Ishikawa (cell line): ENCODE measurements at regions not wholly inside any gene's neighbourhood (a gene's known extent, or its start where the extent isn't known, plus 50 kb on each side); places are given as distances from the start of the nearest gene placed in this dataset.

ENCODE experiments used
- CEBPB ChIP-seq: IDR thresholded peaks from 2 replicates; pipeline ENCODE4 v1.6.1; 2012
- CREB1 ChIP-seq: IDR thresholded peaks from 2 replicates; pipeline ENCODE4 v1.6.1; 2012; ENCODE audit warnings: low read depth
- EGR1 ChIP-seq: IDR thresholded peaks from 2 replicates; pipeline ENCODE4 v1.6.1; 2012
- EP300 ChIP-seq: IDR thresholded peaks from 2 replicates; pipeline ENCODE4 v1.6.1; 2012; ENCODE audit warnings: borderline replicate concordance
- FOXM1 ChIP-seq: IDR thresholded peaks from 2 replicates; pipeline ENCODE4 v1.6.1; 2012; ENCODE audit warnings: low read depth, borderline replicate concordance
- NFIC ChIP-seq: IDR thresholded peaks from 2 replicates; pipeline ENCODE4 v1.6.1; 2012
- RAD21 ChIP-seq: IDR thresholded peaks from 2 replicates; pipeline ENCODE4 v1.6.1; 2012; ENCODE audit warnings: low read depth
- TAF1 ChIP-seq: IDR thresholded peaks from 2 replicates; pipeline ENCODE4 v1.6.1; 2012; ENCODE audit warnings: low read depth, mild to moderate bottlenecking
- TCF12 ChIP-seq: IDR thresholded peaks from 2 replicates; pipeline ENCODE4 v1.6.1; 2012; ENCODE audit warnings: low read depth
- TEAD4 ChIP-seq: IDR thresholded peaks from 2 replicates; pipeline ENCODE4 v1.6.1; 2012
- YY1 ChIP-seq: IDR thresholded peaks from 2 replicates; pipeline ENCODE4 v1.6.1; 2012; ENCODE audit warnings: low read depth
- ZBTB7A ChIP-seq: IDR thresholded peaks from 2 replicates; pipeline ENCODE4 v1.6.1; 2012; ENCODE audit warnings: low read depth
- TF ChIP-seq, protein P1 (sequence below): IDR thresholded peaks from 2 replicates; pipeline ENCODE4 v1.6.1; 2012
- TF ChIP-seq, protein P2 (sequence below): IDR thresholded peaks from 2 replicates; pipeline ENCODE4 v1.6.1; 2012
- TF ChIP-seq, protein P3 (sequence below): IDR thresholded peaks from 2 replicates; pipeline ENCODE4 v1.6.1; 2012; ENCODE audit warnings: low read depth, mild to moderate bottlenecking

DNA sequence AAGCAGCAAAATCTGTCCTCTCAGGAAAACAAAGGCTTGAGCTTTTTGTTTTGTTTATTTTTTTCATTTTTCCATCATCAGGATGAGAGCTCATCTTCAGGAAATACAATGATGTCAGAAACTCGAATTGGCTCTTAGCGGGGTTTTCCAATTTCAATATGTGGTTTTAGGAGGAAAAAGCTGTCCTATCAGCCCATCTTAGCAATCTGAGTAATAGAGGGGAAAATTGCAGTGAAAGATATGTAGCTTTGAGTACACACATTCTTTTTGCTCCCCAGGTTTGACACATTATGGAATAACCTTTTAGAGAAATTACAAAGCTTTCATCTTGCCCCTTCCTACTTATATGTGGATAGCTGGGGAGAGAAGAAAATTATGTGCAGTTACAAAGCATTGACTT is 113.6 kb upstream of the MYO3A start:
- TF ChIP-seq CEBPB (no peak), CREB1 (no peak)

DNA sequence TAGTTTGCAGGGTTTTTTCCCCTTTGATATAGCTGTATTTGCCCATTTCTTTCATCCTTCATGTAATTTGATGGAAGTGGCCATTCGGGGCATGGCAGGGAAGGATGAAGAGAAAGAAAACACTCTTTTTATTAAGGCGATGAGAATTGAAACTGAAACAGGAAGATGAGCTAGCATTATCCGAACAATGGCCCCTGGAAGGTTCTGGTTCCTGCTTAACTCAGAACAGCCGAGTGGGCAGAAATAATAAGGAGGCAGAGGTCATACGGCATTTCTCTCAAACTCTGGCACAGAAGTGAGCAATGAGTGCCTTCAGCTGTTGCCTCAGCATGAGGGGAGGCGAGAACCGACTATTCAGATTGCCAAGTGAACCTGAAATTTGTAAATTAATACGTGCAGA is 113.2 kb upstream of the MYO3A start:
- no peak for TF ChIP-seq CREB1
- no peak for TF ChIP-seq FOXM1
- no peak for TF ChIP-seq TAF1
- no peak for TF ChIP-seq NFIC
- TF ChIP-seq, protein P1, sequence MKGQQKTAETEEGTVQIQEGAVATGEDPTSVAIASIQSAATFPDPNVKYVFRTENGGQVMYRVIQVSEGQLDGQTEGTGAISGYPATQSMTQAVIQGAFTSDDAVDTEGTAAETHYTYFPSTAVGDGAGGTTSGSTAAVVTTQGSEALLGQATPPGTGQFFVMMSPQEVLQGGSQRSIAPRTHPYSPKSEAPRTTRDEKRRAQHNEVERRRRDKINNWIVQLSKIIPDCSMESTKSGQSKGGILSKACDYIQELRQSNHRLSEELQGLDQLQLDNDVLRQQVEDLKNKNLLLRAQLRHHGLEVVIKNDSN: no peak
- no peak for TF ChIP-seq TCF12
- TF ChIP-seq EGR1: no peak
- TF ChIP-seq, protein P2, sequence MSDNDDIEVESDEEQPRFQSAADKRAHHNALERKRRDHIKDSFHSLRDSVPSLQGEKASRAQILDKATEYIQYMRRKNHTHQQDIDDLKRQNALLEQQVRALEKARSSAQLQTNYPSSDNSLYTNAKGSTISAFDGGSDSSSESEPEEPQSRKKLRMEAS: no peak
- TF ChIP-seq, protein P3, sequence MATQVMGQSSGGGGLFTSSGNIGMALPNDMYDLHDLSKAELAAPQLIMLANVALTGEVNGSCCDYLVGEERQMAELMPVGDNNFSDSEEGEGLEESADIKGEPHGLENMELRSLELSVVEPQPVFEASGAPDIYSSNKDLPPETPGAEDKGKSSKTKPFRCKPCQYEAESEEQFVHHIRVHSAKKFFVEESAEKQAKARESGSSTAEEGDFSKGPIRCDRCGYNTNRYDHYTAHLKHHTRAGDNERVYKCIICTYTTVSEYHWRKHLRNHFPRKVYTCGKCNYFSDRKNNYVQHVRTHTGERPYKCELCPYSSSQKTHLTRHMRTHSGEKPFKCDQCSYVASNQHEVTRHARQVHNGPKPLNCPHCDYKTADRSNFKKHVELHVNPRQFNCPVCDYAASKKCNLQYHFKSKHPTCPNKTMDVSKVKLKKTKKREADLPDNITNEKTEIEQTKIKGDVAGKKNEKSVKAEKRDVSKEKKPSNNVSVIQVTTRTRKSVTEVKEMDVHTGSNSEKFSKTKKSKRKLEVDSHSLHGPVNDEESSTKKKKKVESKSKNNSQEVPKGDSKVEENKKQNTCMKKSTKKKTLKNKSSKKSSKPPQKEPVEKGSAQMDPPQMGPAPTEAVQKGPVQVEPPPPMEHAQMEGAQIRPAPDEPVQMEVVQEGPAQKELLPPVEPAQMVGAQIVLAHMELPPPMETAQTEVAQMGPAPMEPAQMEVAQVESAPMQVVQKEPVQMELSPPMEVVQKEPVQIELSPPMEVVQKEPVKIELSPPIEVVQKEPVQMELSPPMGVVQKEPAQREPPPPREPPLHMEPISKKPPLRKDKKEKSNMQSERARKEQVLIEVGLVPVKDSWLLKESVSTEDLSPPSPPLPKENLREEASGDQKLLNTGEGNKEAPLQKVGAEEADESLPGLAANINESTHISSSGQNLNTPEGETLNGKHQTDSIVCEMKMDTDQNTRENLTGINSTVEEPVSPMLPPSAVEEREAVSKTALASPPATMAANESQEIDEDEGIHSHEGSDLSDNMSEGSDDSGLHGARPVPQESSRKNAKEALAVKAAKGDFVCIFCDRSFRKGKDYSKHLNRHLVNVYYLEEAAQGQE: no peak
- no peak for TF ChIP-seq CEBPB
- no peak for TF ChIP-seq YY1
- TF ChIP-seq EP300: no peak
- no peak for TF ChIP-seq ZBTB7A
- no peak for TF ChIP-seq RAD21
- TF ChIP-seq TEAD4: no peak

DNA sequence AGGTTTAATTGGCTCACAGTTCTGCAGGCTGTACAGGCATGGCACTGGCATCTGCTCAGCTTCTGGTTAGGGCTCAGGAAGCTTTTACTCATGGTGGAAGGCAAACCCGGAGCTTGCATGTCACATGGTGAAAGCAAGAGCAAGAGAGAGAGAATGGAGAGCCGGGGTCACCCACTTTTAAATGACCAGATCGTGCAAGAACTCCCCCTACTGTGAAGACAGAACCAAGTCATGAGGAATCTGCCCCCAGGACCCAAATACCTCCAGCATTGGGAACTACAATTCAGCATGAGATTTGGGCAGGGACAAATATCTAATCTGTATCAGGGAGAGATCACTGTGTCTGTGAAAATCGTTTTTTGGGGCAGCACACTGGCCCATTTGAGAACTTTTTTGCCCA is 110.0 kb upstream of the MYO3A start:
- TF ChIP-seq TEAD4: no peak
- TF ChIP-seq NFIC: no peak
- TF ChIP-seq, protein P1: no peak
- TF ChIP-seq EGR1: no peak
- no peak for TF ChIP-seq ZBTB7A
- TF ChIP-seq TAF1: no peak
- TF ChIP-seq YY1: no peak
- TF ChIP-seq, protein P2: no peak
- no peak for TF ChIP-seq RAD21
- no peak for TF ChIP-seq TCF12
- TF ChIP-seq CEBPB: no peak
- TF ChIP-seq EP300: no peak
- TF ChIP-seq FOXM1: no peak
- TF ChIP-seq, protein P3: no peak
- TF ChIP-seq CREB1: no peak

DNA sequence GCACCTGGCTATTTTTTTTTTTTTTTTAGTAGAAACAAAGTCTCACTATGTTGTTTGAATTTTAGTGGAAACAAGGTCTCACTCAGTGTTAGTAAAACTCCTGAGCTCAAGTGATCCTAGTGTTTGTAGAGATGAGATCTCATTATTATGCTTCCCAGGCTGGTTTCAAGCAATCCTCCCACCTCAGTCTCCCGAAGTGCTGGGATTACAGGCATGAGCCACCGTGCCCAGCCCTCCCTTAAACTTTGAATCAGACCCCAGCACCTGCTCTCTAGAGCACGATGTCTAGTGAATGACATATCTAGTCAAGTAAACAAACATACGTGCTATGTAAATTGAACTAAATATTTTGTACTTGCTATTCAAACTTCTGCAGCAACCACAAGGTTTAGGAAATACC is 105.6 kb upstream of the MYO3A start:
- TF ChIP-seq CREB1 (no peak), RAD21 (no peak), EP300 (no peak), TAF1 (no peak), NFIC (no peak), ZBTB7A (no peak), YY1 (no peak), TEAD4 (no peak), EGR1 (no peak), CEBPB (no peak), FOXM1 (no peak), TCF12 (no peak)
- TF ChIP-seq, protein P3: no peak
- TF ChIP-seq, protein P2: no peak
- TF ChIP-seq, protein P1: no peak
